WTC11 (cell line): ENCODE measurements at regions not wholly inside any gene's neighbourhood (a gene's known extent, or its start where the extent isn't known, plus 50 kb on each side); places are given as distances from the start of the nearest gene placed in this dataset.

Source experiments
- ATAC-seq: fragments of 200-7000 bp; cut with Tn5 transposase; 2 replicates; pipeline ENCODE4 v1.10.0; 2021; ENCODE audit warnings: mild to moderate bottlenecking, moderate library complexity
- CTCF ChIA-PET: fragments of 300-600 bp; sonication (Branson Sonifier 250); formaldehyde crosslinking; loops from one replicate; lab custom pipeline; 2021; ENCODE audit warnings: antibody characterized with exemption; lab: Charles Lee
- POLR2A ChIA-PET: fragments of 350-600 bp; sonication (Branson Sonifier 250); formaldehyde crosslinking; loops from one replicate; lab custom pipeline; 2021; ENCODE audit warnings: antibody characterized with exemption; lab: Charles Lee
- DNase-seq: peaks from one replicate; pipeline ENCODE4 v3.0.0; 2021; ENCODE audit warnings: low spot score
- H3K27ac Mint-ChIP-seq: 2 replicates; pipeline ENCODE4 v1.8.0; 2021; ENCODE audit warnings: mixed read lengths
- H3K27me3 Mint-ChIP-seq: 2 replicates; pipeline ENCODE4 v1.8.0; 2021; ENCODE audit warnings: low read depth, mild to moderate bottlenecking, moderate library complexity, mixed read lengths
- H3K36me3 Mint-ChIP-seq: 2 replicates; pipeline ENCODE4 v1.8.0; 2021; ENCODE audit warnings: mixed read lengths
- H3K4me1 Mint-ChIP-seq: 2 replicates; pipeline ENCODE4 v1.8.0; 2022; ENCODE audit warnings: mixed read lengths
- H3K4me3 Mint-ChIP-seq: 2 replicates; pipeline ENCODE4 v1.8.0; 2021; ENCODE audit warnings: mild to moderate bottlenecking, moderate library complexity, mixed read lengths
- H3K9me3 Mint-ChIP-seq: 2 replicates; pipeline ENCODE4 v1.8.0; 2021; ENCODE audit warnings: mixed read lengths
- ATF1 ChIP-seq: sonication (generic); formaldehyde crosslinking; IDR thresholded peaks from 2 replicates; pipeline ENCODE4 v1.8.1; 2023; ENCODE audit warnings: mild to moderate bottlenecking, moderate library complexity, missing genetic modification reagents
- CREB1 ChIP-seq: sonication (generic); formaldehyde crosslinking; IDR thresholded peaks from 2 replicates; pipeline ENCODE4 v1.8.0; 2023; ENCODE audit warnings: mild to moderate bottlenecking, missing genetic modification reagents
- CTCF ChIP-seq: fragments of 200-600 bp; IDR thresholded peaks from 2 replicates; pipeline ENCODE4 v1.8.0; 2022; ENCODE audit warnings: antibody characterized with exemption
- ELF4 ChIP-seq: sonication (generic); formaldehyde crosslinking; IDR thresholded peaks from 2 replicates; pipeline ENCODE4 v1.8.1; 2022; ENCODE audit warnings: low read depth, mild to moderate bottlenecking, moderate library complexity, missing genetic modification reagents
- ERG ChIP-seq: fragments of 250-450 bp; sonication (Bioruptor Pico); IDR thresholded peaks from 2 replicates; pipeline ENCODE4 v1.8.0; 2021; ENCODE audit warnings: mild to moderate bottlenecking
- ETV6 ChIP-seq: sonication (generic); formaldehyde crosslinking; IDR thresholded peaks from 2 replicates; pipeline ENCODE4 v1.8.1; 2022; ENCODE audit warnings: mild to moderate bottlenecking, missing genetic modification reagents
- FOXP1 ChIP-seq: sonication (generic); formaldehyde crosslinking; IDR thresholded peaks from 2 replicates; pipeline ENCODE4 v1.8.0; 2022; ENCODE audit warnings: missing genetic modification reagents, mild to moderate bottlenecking, moderate library complexity, borderline replicate concordance
- GABPB1 ChIP-seq: sonication (generic); formaldehyde crosslinking; IDR thresholded peaks from 2 replicates; pipeline ENCODE4 v1.8.1; 2023; ENCODE audit warnings: mild to moderate bottlenecking, missing genetic modification reagents
- KAT7 ChIP-seq: sonication (generic); formaldehyde crosslinking; IDR thresholded peaks from 2 replicates; pipeline ENCODE4 v1.8.1; 2023; ENCODE audit warnings: missing genetic modification reagents, mild to moderate bottlenecking, borderline replicate concordance
- MLX ChIP-seq: sonication (generic); formaldehyde crosslinking; IDR thresholded peaks from 2 replicates; pipeline ENCODE4 v1.8.1; 2023; ENCODE audit warnings: mild to moderate bottlenecking, missing genetic modification reagents, moderate library complexity
- NR1H2 ChIP-seq: sonication (generic); formaldehyde crosslinking; IDR thresholded peaks from 2 replicates; pipeline ENCODE4 v1.9.0; 2021; ENCODE audit warnings: mild to moderate bottlenecking, moderate library complexity, missing genetic modification reagents
- NR2C2 ChIP-seq: sonication (generic); formaldehyde crosslinking; IDR thresholded peaks from 2 replicates; pipeline ENCODE4 v1.8.0; 2022; ENCODE audit warnings: mild to moderate bottlenecking, missing genetic modification reagents
- PRRX2 ChIP-seq: fragments of 250-450 bp; sonication (Bioruptor Pico); IDR thresholded peaks from 2 replicates; pipeline ENCODE4 v1.8.0; 2021; ENCODE audit warnings: mild to moderate bottlenecking
- RELA ChIP-seq: sonication (generic); formaldehyde crosslinking; IDR thresholded peaks from 2 replicates; pipeline ENCODE4 v1.8.1; 2022; ENCODE audit warnings: missing genetic modification reagents, mild to moderate bottlenecking, borderline replicate concordance
- ZBTB21 ChIP-seq: sonication (generic); formaldehyde crosslinking; IDR thresholded peaks from 2 replicates; pipeline ENCODE4 v1.8.1; 2023; ENCODE audit warnings: mild to moderate bottlenecking, missing genetic modification reagents, borderline replicate concordance
- ZNF219 ChIP-seq: sonication (generic); formaldehyde crosslinking; IDR thresholded peaks from 2 replicates; pipeline ENCODE4 v1.8.0; 2023; ENCODE audit warnings: missing genetic modification reagents, mild to moderate bottlenecking, borderline replicate concordance
- ZNF416 ChIP-seq: fragments of 250-450 bp; sonication (Bioruptor Pico); IDR thresholded peaks from 2 replicates; pipeline ENCODE4 v1.9.0; 2021; ENCODE audit warnings: mild to moderate bottlenecking, inconsistent platforms
- TF ChIP-seq, protein P1 (sequence below): sonication (generic); formaldehyde crosslinking; IDR thresholded peaks from 2 replicates; pipeline ENCODE4 v1.8.0; 2022; ENCODE audit warnings: mild to moderate bottlenecking, missing genetic modification reagents
- TF ChIP-seq, protein P2 (sequence below): sonication (generic); formaldehyde crosslinking; IDR thresholded peaks from 2 replicates; pipeline ENCODE4 v1.8.1; 2023; ENCODE audit warnings: mild to moderate bottlenecking, missing genetic modification reagents
- TF ChIP-seq, protein P3 (sequence below): sonication (generic); formaldehyde crosslinking; IDR thresholded peaks from 2 replicates; pipeline ENCODE4 v1.8.0; 2023; ENCODE audit warnings: mild to moderate bottlenecking, missing genetic modification reagents
- TF ChIP-seq, protein P4 (sequence below): sonication (generic); formaldehyde crosslinking; IDR thresholded peaks from 2 replicates; pipeline ENCODE4 v1.8.0; 2022; ENCODE audit warnings: mild to moderate bottlenecking, missing genetic modification reagents
- TF ChIP-seq, protein P5 (sequence below): sonication (generic); formaldehyde crosslinking; IDR thresholded peaks from 2 replicates; pipeline ENCODE4 v1.8.1; 2022; ENCODE audit warnings: mild to moderate bottlenecking, missing genetic modification reagents, moderate library complexity, borderline replicate concordance
- TF ChIP-seq, protein P6 (sequence below): sonication (generic); formaldehyde crosslinking; IDR thresholded peaks from 2 replicates; pipeline ENCODE4 v1.8.0; 2023; ENCODE audit warnings: missing genetic modification reagents

GRCh38 chr4:96093563-96093962 is 253.7 kb downstream of the PDHA2 start:
- H3K4me3 Mint-ChIP-seq: no peak overlapping the region
- H3K27me3 Mint-ChIP-seq: no peaks in the 10 kb centered on the region
- CTCF ChIA-PET: no interaction called here
- TF ChIP-seq, protein P1, sequence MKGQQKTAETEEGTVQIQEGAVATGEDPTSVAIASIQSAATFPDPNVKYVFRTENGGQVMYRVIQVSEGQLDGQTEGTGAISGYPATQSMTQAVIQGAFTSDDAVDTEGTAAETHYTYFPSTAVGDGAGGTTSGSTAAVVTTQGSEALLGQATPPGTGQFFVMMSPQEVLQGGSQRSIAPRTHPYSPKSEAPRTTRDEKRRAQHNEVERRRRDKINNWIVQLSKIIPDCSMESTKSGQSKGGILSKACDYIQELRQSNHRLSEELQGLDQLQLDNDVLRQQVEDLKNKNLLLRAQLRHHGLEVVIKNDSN (CRISPR knock-in tag): no peak
- TF ChIP-seq NR2C2 (CRISPR knock-in tag): no peak
- no peak for TF ChIP-seq ELF4
- no peak for TF ChIP-seq GABPB1 (CRISPR knock-in tag)
- TF ChIP-seq, protein P2, sequence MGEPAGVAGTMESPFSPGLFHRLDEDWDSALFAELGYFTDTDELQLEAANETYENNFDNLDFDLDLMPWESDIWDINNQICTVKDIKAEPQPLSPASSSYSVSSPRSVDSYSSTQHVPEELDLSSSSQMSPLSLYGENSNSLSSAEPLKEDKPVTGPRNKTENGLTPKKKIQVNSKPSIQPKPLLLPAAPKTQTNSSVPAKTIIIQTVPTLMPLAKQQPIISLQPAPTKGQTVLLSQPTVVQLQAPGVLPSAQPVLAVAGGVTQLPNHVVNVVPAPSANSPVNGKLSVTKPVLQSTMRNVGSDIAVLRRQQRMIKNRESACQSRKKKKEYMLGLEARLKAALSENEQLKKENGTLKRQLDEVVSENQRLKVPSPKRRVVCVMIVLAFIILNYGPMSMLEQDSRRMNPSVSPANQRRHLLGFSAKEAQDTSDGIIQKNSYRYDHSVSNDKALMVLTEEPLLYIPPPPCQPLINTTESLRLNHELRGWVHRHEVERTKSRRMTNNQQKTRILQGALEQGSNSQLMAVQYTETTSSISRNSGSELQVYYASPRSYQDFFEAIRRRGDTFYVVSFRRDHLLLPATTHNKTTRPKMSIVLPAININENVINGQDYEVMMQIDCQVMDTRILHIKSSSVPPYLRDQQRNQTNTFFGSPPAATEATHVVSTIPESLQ (CRISPR knock-in tag): no peak
- TF ChIP-seq ETV6: no peak
- no peak for TF ChIP-seq FOXP1 (CRISPR knock-in tag)
- TF ChIP-seq CTCF: no peak
- TF ChIP-seq ZBTB21: no peak
- no peak for TF ChIP-seq ERG (CRISPR knock-in tag)
- no peak for TF ChIP-seq NR1H2 (CRISPR knock-in tag)
- TF ChIP-seq ATF1: no peak
- no peak for TF ChIP-seq KAT7 (CRISPR knock-in tag)
- no peak for TF ChIP-seq MLX (CRISPR knock-in tag)
- TF ChIP-seq, protein P3, sequence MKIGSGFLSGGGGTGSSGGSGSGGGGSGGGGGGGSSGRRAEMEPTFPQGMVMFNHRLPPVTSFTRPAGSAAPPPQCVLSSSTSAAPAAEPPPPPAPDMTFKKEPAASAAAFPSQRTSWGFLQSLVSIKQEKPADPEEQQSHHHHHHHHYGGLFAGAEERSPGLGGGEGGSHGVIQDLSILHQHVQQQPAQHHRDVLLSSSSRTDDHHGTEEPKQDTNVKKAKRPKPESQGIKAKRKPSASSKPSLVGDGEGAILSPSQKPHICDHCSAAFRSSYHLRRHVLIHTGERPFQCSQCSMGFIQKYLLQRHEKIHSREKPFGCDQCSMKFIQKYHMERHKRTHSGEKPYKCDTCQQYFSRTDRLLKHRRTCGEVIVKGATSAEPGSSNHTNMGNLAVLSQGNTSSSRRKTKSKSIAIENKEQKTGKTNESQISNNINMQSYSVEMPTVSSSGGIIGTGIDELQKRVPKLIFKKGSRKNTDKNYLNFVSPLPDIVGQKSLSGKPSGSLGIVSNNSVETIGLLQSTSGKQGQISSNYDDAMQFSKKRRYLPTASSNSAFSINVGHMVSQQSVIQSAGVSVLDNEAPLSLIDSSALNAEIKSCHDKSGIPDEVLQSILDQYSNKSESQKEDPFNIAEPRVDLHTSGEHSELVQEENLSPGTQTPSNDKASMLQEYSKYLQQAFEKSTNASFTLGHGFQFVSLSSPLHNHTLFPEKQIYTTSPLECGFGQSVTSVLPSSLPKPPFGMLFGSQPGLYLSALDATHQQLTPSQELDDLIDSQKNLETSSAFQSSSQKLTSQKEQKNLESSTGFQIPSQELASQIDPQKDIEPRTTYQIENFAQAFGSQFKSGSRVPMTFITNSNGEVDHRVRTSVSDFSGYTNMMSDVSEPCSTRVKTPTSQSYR (CRISPR knock-in tag): no peak
- ATAC-seq (no peak), DNase-seq (no peak)
- no peaks in the 10 kb centered on the region for H3K36me3 Mint-ChIP-seq
- 0 out of 2 replicates have a peak, but pooled peaks cover 3% of the 10 kb centered on the region for H3K4me1 Mint-ChIP-seq
- POLR2A ChIA-PET: interaction anchor here (0.6 kb wide), 1 partner anchor 225 kb away, joined by 3 read pairs; no protein-coding TSS in a partner anchor
- H3K27ac Mint-ChIP-seq: no peak overlapping the region
- H3K9me3 Mint-ChIP-seq: peaks cover 6% of the 10 kb centered on the region

GRCh38 chr4:96094183-96094582 is 254.3 kb downstream of the PDHA2 start:
- Mint-ChIP-seq H3K4me3 (no peak overlapping the region), H3K36me3 (no peaks in the 10 kb centered on the region), H3K9me3 (peaks cover 6% of the 10 kb centered on the region), H3K27ac (no peak overlapping the region), H3K4me1 (0 out of 2 replicates have a peak, but pooled peaks cover 3% of the 10 kb centered on the region), H3K27me3 (no peaks in the 10 kb centered on the region)
- no peak for ATAC-seq
- ChIA-PET POLR2A (no interaction called here), CTCF (no interaction called here)
- DNase-seq: no peak
- TF ChIP-seq, protein P4, sequence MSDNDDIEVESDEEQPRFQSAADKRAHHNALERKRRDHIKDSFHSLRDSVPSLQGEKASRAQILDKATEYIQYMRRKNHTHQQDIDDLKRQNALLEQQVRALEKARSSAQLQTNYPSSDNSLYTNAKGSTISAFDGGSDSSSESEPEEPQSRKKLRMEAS: no peak
- TF ChIP-seq, protein P5, sequence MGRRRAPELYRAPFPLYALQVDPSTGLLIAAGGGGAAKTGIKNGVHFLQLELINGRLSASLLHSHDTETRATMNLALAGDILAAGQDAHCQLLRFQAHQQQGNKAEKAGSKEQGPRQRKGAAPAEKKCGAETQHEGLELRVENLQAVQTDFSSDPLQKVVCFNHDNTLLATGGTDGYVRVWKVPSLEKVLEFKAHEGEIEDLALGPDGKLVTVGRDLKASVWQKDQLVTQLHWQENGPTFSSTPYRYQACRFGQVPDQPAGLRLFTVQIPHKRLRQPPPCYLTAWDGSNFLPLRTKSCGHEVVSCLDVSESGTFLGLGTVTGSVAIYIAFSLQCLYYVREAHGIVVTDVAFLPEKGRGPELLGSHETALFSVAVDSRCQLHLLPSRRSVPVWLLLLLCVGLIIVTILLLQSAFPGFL: no peak
- TF ChIP-seq ZNF219 (CRISPR knock-in tag) (no peak), ZNF416 (CRISPR knock-in tag) (no peak), ETV6 (no peak), CREB1 (CRISPR knock-in tag) (no peak), RELA (CRISPR knock-in tag) (no peak), PRRX2 (CRISPR knock-in tag) (no peak)
- TF ChIP-seq, protein P6, sequence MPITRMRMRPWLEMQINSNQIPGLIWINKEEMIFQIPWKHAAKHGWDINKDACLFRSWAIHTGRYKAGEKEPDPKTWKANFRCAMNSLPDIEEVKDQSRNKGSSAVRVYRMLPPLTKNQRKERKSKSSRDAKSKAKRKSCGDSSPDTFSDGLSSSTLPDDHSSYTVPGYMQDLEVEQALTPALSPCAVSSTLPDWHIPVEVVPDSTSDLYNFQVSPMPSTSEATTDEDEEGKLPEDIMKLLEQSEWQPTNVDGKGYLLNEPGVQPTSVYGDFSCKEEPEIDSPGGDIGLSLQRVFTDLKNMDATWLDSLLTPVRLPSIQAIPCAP: no peak
- TF ChIP-seq, protein P2 (CRISPR knock-in tag): no peak
